ENCODE measurements at regions not wholly inside any gene's neighbourhood (a gene's known extent, or its start where the extent isn't known, plus 50 kb on each side); places are given as distances from the start of the nearest gene placed in this dataset.

DNA sequence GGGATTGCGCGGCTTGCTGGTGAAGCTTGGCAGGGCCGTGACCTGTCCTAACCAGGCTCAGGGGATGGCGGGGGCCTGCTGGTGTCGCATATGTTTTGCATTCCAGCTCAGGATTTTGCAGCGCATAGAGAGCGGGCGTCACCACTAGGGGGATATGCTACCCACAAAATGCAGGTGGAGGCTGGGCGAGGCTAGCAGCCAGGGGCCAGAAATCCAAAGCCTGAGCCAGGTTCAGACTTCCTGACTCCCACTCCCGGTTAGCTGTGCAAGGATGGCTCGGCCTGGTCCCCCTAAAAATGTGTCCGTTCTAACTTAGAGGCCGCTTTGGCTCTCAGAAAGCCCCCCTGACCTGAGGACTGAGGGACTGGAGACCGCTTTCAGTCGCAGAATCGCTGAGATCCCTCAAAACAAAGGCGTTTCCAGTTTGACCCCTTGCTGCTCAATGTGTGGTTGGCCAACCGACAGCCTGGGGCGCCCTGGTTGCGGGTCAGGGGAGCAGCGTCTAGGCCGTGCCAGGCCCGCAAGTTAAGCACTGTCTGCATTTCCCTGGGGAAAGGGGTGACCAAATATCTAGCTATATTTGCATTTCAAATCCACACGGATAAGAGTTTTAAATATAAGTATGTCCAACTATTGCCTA, 361.1 kb upstream of the AMELY start:
- H3K4me2 ChIP-seq (ENCODE audit: low read length): peak overlapping the region; percentile 75

GRCh38 chrY:7263773-7264172, 352.2 kb upstream of the AMELY start:
- Histone ChIP-seq H3K9me3 (ENCODE audit: low read length) (no peaks in the 10 kb centered on the region), H3K4me2 (ENCODE audit: low read length) (no peak overlapping the region), H3K27me3 (ENCODE audit: insufficient read depth, low read length) (no peaks in the 10 kb centered on the region), H4K20me1 (ENCODE audit: insufficient read depth, low read length) (no peaks in the 10 kb centered on the region), H3K4me1 (ENCODE audit: insufficient read depth, low read length, severe bottlenecking) (no peaks in the 10 kb centered on the region), H3F3A (ENCODE audit: insufficient read depth, low read length) (no peaks in the 10 kb centered on the region), H3K79me2 (ENCODE audit: insufficient read depth, low read length) (no peaks in the 10 kb centered on the region), H3K9me2 (ENCODE audit: low read depth, low read length) (no peaks in the 10 kb centered on the region), H3K4me3 (ENCODE audit: low read depth, low read length, poor library complexity, severe bottlenecking) (no peak overlapping the region), H3K36me3 (ENCODE audit: insufficient read depth, low read length) (no peaks in the 10 kb centered on the region; the same call in 1 of the 2 replicates), H2AFZ (ENCODE audit: low read length) (no peak overlapping the region), H3K27ac (ENCODE audit: low read depth, low read length, poor library complexity, severe bottlenecking) (no peak overlapping the region), H3K9ac (ENCODE audit: low read length) (no peak overlapping the region)
- TF ChIP-seq EZH2 (IDR thresholded peaks at IDR 0.05; ENCODE audit: borderline replicate concordance, low read length): no peak
- TF ChIP-seq, protein P1, sequence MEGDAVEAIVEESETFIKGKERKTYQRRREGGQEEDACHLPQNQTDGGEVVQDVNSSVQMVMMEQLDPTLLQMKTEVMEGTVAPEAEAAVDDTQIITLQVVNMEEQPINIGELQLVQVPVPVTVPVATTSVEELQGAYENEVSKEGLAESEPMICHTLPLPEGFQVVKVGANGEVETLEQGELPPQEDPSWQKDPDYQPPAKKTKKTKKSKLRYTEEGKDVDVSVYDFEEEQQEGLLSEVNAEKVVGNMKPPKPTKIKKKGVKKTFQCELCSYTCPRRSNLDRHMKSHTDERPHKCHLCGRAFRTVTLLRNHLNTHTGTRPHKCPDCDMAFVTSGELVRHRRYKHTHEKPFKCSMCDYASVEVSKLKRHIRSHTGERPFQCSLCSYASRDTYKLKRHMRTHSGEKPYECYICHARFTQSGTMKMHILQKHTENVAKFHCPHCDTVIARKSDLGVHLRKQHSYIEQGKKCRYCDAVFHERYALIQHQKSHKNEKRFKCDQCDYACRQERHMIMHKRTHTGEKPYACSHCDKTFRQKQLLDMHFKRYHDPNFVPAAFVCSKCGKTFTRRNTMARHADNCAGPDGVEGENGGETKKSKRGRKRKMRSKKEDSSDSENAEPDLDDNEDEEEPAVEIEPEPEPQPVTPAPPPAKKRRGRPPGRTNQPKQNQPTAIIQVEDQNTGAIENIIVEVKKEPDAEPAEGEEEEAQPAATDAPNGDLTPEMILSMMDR (IDR thresholded peaks at IDR 0.05; ENCODE audit: low read length): no peak

More for the DNA sequence above, 361.1 kb upstream of the AMELY start:
- Histone ChIP-seq H3K4me3 (ENCODE audit: low read depth, low read length, poor library complexity, severe bottlenecking) (peak overlapping the region; percentile 75), H3K27me3 (ENCODE audit: insufficient read depth, low read length) (no peaks in the 10 kb centered on the region), H3K36me3 (ENCODE audit: insufficient read depth, low read length) (no peaks in the 10 kb centered on the region), H3K9me3 (ENCODE audit: low read length) (no peaks in the 10 kb centered on the region), H3K9me2 (ENCODE audit: low read depth, low read length) (no peaks in the 10 kb centered on the region), H4K20me1 (ENCODE audit: insufficient read depth, low read length) (no peaks in the 10 kb centered on the region), H3K4me1 (ENCODE audit: insufficient read depth, low read length, severe bottlenecking) (peaks cover 27% of the 10 kb centered on the region), H3K79me2 (ENCODE audit: insufficient read depth, low read length) (peaks cover 32% of the 10 kb centered on the region), H3F3A (ENCODE audit: insufficient read depth, low read length) (no peaks in the 10 kb centered on the region), H3K9ac (ENCODE audit: low read length) (peak overlapping the region; percentile 81), H2AFZ (ENCODE audit: low read length) (no peak overlapping the region), H3K27ac (ENCODE audit: low read depth, low read length, poor library complexity, severe bottlenecking) (peak overlapping the region; percentile 80)
- TF ChIP-seq EZH2 (IDR thresholded peaks at IDR 0.05; ENCODE audit: borderline replicate concordance, low read length): no peak
- TF ChIP-seq, protein P1 (IDR thresholded peaks at IDR 0.05; ENCODE audit: low read length): peak; percentile 51

DNA sequence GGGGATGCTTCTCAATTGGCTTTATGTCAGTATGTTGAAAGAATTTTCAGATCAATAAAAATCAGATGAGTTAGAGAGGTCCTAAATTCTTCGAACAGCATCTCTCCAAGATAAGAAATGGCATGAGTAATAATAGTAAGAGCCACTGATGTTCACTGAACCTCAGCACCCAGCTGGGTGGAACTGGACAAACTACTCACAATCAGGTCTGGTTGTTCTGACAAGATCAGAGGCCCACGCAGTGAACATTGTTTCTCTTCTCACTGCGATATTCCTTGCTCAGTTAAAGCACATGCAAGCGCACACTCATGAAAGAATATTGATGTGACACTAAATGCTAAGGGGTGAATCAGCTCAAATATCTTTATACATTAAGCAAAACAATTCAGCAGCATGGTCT, 351.0 kb upstream of the AMELY start:
- no peak overlapping the region for H3K9ac ChIP-seq (ENCODE audit: low read length)
- no peaks in the 10 kb centered on the region for H3K4me1 ChIP-seq (ENCODE audit: insufficient read depth, low read length, severe bottlenecking)
- no peak overlapping the region for H2AFZ ChIP-seq (ENCODE audit: low read length)
- no peaks in the 10 kb centered on the region for H3F3A ChIP-seq (ENCODE audit: insufficient read depth, low read length)
- no peak overlapping the region for H3K4me3 ChIP-seq (ENCODE audit: low read depth, low read length, poor library complexity, severe bottlenecking)
- no peak overlapping the region for H3K4me2 ChIP-seq (ENCODE audit: low read length)
- TF ChIP-seq EZH2 (IDR thresholded peaks at IDR 0.05; ENCODE audit: borderline replicate concordance, low read length): no peak
- TF ChIP-seq, protein P1 (IDR thresholded peaks at IDR 0.05; ENCODE audit: low read length): no peak
- no peaks in the 10 kb centered on the region; the same call in 1 of the 2 replicates for H3K36me3 ChIP-seq (ENCODE audit: insufficient read depth, low read length)
- H3K27me3 ChIP-seq (ENCODE audit: insufficient read depth, low read length): no peaks in the 10 kb centered on the region
- no peaks in the 10 kb centered on the region for H3K9me2 ChIP-seq (ENCODE audit: low read depth, low read length)
- H3K9me3 ChIP-seq (ENCODE audit: low read length): no peaks in the 10 kb centered on the region
- no peaks in the 10 kb centered on the region for H4K20me1 ChIP-seq (ENCODE audit: insufficient read depth, low read length)
- no peaks in the 10 kb centered on the region for H3K79me2 ChIP-seq (ENCODE audit: insufficient read depth, low read length)
- H3K27ac ChIP-seq (ENCODE audit: low read depth, low read length, poor library complexity, severe bottlenecking): no peak overlapping the region
